ENCODE measurements at regions not wholly inside any gene's neighbourhood (a gene's known extent, or its start where the extent isn't known, plus 50 kb on each side); places are given as distances from the start of the nearest gene placed in this dataset.
"Not testable (repeated sequence)": the region's sequence is repeated elsewhere in the genome, so short reads cannot be mapped to it uniquely, and the experiment has no call there.

DNA sequence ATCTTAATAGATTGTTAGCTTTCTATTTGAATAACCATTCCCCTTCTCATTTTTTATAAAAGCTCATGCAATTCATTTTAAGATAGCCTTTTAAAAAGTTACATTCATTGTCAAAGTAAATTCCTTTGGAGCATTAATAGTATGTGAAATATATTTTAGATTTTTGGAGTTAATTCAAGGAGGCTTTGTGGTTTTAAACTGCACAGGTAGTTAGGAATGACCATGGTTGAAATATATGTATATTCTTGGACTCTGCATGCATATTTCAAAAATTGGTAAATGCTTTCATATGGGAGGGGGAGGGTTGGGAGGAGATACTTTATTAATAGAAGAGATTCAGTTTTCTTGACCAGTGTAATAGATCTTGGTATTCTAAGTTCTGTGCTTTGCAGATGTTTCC lies 244.4 kb upstream of the C2CD4B start:
- no peaks in the 10 kb centered on the region for H3K27me3 Mint-ChIP-seq (ENCODE audit: low read depth)
- no peaks in the 10 kb centered on the region for H3K4me1 Mint-ChIP-seq (ENCODE audit: low read depth)
- H3K9me3 Mint-ChIP-seq: no peaks in the 10 kb centered on the region
- H3K4me3 Mint-ChIP-seq: no peak overlapping the region
- H3K27ac Mint-ChIP-seq: no peak overlapping the region
- no peaks in the 10 kb centered on the region for H3K36me3 Mint-ChIP-seq (ENCODE audit: low read depth)

DNA sequence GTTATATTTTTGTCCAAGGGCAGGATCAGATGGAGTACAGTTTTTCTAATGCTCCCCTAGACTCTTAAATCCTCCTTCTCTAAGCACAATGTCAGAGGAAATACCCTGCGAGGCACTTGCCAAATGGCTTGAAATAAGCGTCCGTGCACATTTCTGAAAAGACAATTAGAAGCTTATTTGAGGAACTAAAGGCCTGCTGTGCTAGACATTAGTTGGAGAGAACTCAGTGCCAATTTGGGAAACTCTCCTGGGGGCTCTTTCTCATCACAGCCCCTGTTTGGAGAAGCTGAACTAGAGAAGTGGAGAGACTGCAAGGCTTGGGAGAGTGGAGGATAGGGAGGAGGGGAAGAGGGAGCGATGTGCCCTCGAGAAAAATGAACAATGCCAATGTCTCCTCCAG lies 247.6 kb upstream of the C2CD4B start:
- no peak overlapping the region for H3K4me3 Mint-ChIP-seq
- H3K36me3 Mint-ChIP-seq (ENCODE audit: low read depth): no peaks in the 10 kb centered on the region
- peaks cover 5% of the 10 kb centered on the region for H3K27me3 Mint-ChIP-seq (ENCODE audit: low read depth)
- no peaks in the 10 kb centered on the region for H3K9me3 Mint-ChIP-seq
- H3K27ac Mint-ChIP-seq: no peak overlapping the region
- H3K4me1 Mint-ChIP-seq (ENCODE audit: low read depth): no peaks in the 10 kb centered on the region

DNA sequence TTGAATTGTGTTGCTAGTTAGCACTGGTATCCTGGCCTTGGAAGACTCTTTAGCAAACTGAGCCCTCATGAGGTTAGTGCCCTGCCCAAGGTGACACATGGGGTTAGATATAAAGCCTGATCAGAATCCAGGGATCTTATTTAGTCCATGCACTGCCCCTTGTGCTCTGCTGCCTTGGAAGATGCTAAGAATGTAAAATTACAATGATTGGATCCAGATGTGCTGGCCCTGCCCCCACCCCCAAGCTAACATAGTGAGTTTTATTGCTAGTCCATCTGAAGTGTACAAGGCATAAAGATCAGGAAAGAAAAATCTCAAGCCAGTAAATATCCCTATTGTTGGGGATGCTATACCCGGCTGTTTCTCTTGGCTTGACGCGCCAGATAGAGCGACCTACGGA lies 248.1 kb upstream of the C2CD4B start:
- H3K36me3 Mint-ChIP-seq (ENCODE audit: low read depth): no peaks in the 10 kb centered on the region
- H3K27me3 Mint-ChIP-seq (ENCODE audit: low read depth): peaks cover 5% of the 10 kb centered on the region
- H3K9me3 Mint-ChIP-seq: no peaks in the 10 kb centered on the region
- H3K4me3 Mint-ChIP-seq: no peak overlapping the region
- no peaks in the 10 kb centered on the region for H3K4me1 Mint-ChIP-seq (ENCODE audit: low read depth)
- no peak overlapping the region for H3K27ac Mint-ChIP-seq

DNA sequence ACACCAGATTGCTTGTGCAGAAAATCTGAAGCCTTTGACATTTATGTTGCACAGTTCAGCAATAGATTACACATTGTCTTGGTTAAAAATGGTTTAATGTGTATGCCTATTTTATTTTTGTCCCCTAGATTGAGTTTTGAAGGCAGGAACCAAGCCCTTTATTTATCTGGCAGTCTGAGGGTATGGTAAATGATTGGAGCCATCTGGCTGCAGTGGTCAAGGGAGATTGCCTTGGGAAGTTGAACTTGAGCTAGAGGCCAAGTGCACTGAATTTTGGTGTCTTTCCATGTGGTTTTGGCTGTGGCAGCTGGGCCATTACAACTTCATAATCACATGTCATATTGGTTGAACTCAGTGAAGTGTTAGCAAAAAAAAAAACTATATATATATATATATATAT lies 248.7 kb upstream of the C2CD4B start:
- no peaks in the 10 kb centered on the region for H3K4me1 Mint-ChIP-seq (ENCODE audit: low read depth)
- H3K9me3 Mint-ChIP-seq: no peaks in the 10 kb centered on the region
- no peaks in the 10 kb centered on the region for H3K36me3 Mint-ChIP-seq (ENCODE audit: low read depth)
- H3K4me3 Mint-ChIP-seq: no peak overlapping the region
- H3K27ac Mint-ChIP-seq: no peak overlapping the region
- peaks cover 5% of the 10 kb centered on the region for H3K27me3 Mint-ChIP-seq (ENCODE audit: low read depth)

DNA sequence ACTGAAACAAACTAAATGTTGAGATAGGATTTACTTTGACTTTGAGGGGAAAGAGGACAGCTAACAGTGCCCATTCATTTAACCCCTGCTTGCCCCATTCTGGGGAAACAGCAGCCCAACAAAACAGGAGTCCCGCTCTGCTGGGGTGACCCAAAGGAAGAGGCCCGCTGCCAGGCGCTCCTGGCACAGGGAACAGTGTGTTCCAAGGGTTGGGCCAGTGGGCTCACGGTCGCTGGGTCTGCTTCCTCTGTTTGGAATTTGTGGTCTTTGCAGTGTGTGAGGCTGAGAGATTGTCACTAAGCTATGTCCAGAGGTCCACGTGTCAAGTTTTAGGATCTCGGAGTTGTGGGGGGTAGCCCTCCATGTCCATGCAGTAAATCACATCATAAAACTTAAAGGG lies 250.4 kb upstream of the C2CD4B start:
- Mint-ChIP-seq H3K4me1 (ENCODE audit: low read depth) (no peaks in the 10 kb centered on the region), H3K27ac (no peak overlapping the region), H3K27me3 (ENCODE audit: low read depth) (peaks cover 5% of the 10 kb centered on the region)

DNA sequence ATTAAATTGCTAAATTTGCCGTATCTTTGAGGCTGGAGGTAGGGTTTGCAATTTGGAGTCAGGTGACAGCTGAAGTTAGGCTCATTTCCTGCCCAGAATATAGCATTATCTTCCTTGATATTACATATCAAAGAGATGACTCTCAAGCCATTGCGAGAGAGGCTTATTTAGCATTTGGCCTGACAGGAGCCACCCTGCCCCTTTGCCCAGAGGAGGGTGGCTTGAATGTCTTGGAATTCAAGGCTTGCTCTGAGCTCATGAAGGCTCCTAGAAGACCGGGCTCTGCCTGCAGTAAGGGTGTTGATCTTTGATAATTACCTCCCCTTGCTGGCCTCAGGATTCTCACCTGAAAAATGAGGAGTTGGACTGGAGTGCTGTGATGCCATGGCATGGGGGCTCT lies 251.4 kb upstream of the C2CD4B start:
- H3K9me3 Mint-ChIP-seq: no peaks in the 10 kb centered on the region
- H3K27ac Mint-ChIP-seq: no peak overlapping the region
- no peaks in the 10 kb centered on the region for H3K4me1 Mint-ChIP-seq (ENCODE audit: low read depth)
- H3K27me3 Mint-ChIP-seq (ENCODE audit: low read depth): peaks cover 5% of the 10 kb centered on the region
- no peak overlapping the region for H3K4me3 Mint-ChIP-seq
- no peaks in the 10 kb centered on the region for H3K36me3 Mint-ChIP-seq (ENCODE audit: low read depth)

More for the DNA sequence above, 250.4 kb upstream of the C2CD4B start:
- no peak overlapping the region for H3K4me3 Mint-ChIP-seq
- no peaks in the 10 kb centered on the region for H3K36me3 Mint-ChIP-seq (ENCODE audit: low read depth)
- no peaks in the 10 kb centered on the region for H3K9me3 Mint-ChIP-seq

DNA sequence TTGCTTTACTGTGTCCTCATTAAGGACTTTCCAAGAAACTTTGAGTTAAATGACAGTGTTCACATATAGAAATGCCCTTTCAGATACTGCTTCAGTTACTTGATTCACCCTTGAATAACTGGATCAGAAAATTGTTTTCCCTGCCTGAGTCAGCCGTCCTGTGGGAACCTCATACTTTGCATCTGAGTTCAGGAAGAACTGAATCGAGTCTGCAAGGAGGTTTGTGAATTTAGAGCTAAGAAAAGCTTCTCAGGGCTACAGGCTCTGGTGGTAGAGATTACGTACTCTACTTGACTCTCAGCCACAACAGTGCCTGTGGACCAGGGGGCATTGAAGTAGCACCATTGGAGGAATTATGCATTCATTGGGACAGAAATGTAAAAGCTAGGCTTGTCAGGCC lies 252.4 kb upstream of the C2CD4B start:
- no peaks in the 10 kb centered on the region for H3K9me3 Mint-ChIP-seq
- H3K36me3 Mint-ChIP-seq (ENCODE audit: low read depth): no peaks in the 10 kb centered on the region
- H3K4me3 Mint-ChIP-seq: no peak overlapping the region
- no peak overlapping the region for H3K27ac Mint-ChIP-seq
- no peaks in the 10 kb centered on the region for H3K4me1 Mint-ChIP-seq (ENCODE audit: low read depth)
- H3K27me3 Mint-ChIP-seq (ENCODE audit: low read depth): peaks cover 5% of the 10 kb centered on the region

DNA sequence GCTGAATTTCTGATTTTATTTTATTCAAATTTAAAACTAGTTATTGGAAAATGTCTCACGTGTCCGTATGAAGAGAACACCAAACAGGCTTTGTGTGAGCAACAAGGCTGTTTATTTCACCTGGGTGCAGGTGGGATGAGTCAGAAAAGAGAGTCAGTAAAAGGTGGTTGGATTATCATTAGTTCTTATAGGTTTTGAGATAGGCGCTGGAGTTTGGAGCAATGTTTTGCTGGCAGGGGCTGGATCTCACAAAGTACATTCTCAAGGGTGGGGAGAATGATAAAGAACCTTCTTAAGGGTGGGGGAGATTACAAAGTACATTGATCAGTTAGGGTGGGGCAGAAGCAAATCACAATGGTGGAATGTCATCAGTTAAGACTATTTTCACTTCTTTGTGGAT lies 253.4 kb upstream of the C2CD4B start:
- H3K4me1 Mint-ChIP-seq (ENCODE audit: low read depth): not testable (repeated sequence)

DNA sequence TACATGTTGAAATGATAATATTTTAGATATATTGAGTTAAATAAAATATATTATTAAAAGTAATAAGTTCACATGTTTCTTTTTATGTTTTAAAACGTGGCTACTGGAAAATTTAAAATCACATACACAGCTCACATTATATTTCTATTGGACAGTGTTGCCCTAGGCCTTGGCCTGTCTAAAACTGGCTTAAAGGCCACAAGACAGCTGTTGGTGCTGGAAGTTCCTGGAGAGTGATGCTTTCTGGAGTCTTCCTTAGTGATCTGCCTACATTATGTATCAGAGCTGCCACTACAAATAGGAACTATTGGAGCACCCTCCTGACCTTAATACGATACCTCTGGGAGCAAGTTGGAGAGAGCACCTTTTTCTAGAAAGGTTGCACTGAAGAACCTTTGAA lies 254.1 kb upstream of the C2CD4B start:
- Mint-ChIP-seq H3K36me3 (ENCODE audit: low read depth) (no peaks in the 10 kb centered on the region), H3K4me3 (no peak overlapping the region), H3K4me1 (ENCODE audit: low read depth) (no peaks in the 10 kb centered on the region), H3K27ac (no peak overlapping the region), H3K9me3 (no peaks in the 10 kb centered on the region), H3K27me3 (ENCODE audit: low read depth) (peaks cover 5% of the 10 kb centered on the region)

More for the DNA sequence above, 253.4 kb upstream of the C2CD4B start:
- H3K27ac Mint-ChIP-seq; H3K9me3 Mint-ChIP-seq; H3K36me3 Mint-ChIP-seq (ENCODE audit: low read depth); H3K4me3 Mint-ChIP-seq; H3K27me3 Mint-ChIP-seq (ENCODE audit: low read depth): not testable (repeated sequence)

DNA sequence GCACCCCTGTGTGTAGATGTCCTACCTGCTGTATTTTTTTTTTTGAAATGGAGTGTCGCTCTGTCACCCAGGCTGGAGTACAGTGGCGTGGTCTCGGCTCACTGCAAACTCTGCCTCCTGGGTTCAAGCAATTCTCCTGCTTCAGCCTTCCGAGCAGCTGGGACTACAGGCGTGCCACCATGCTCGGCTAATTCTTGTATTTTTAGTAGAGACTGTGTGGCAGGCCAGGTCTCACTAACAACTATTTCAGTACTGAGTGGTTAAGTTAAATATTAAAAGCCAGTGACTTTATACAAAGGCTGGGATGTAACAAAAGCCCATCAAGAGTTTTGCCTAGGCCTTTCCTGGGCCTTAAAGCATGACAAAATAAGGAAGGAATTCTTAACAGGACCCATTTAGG lies 255.3 kb upstream of the C2CD4B start:
- H3K27me3 Mint-ChIP-seq (ENCODE audit: low read depth); H3K27ac Mint-ChIP-seq: not testable (repeated sequence)

DNA sequence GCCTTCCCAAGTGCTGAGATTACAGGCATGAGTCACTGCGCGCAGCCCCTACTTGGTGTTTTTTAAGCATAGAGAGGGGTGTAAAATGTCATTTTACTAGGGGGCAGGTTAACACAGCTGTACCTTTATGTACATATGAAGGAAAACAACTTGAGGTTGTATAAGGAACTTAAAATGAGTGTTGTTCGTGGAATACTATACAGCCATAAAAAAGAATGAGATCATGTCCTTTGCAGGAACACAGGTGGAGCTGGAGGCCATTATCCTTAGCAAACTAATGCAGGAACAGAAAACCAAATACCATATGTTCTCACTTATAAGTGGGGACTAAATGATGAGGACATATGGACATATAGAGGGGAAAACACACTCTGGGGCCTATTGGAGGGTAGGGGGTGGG lies 256.2 kb upstream of the C2CD4B start:
- no peak overlapping the region for H3K27ac Mint-ChIP-seq
- no peak overlapping the region for H3K4me3 Mint-ChIP-seq
- H3K27me3 Mint-ChIP-seq (ENCODE audit: low read depth): peaks cover 5% of the 10 kb centered on the region
- no peaks in the 10 kb centered on the region for H3K4me1 Mint-ChIP-seq (ENCODE audit: low read depth)
- no peaks in the 10 kb centered on the region for H3K36me3 Mint-ChIP-seq (ENCODE audit: low read depth)
- no peaks in the 10 kb centered on the region for H3K9me3 Mint-ChIP-seq

More for the DNA sequence above, 255.3 kb upstream of the C2CD4B start:
- H3K36me3 Mint-ChIP-seq (ENCODE audit: low read depth); H3K4me1 Mint-ChIP-seq (ENCODE audit: low read depth); H3K9me3 Mint-ChIP-seq; H3K4me3 Mint-ChIP-seq: not testable (repeated sequence)

DNA sequence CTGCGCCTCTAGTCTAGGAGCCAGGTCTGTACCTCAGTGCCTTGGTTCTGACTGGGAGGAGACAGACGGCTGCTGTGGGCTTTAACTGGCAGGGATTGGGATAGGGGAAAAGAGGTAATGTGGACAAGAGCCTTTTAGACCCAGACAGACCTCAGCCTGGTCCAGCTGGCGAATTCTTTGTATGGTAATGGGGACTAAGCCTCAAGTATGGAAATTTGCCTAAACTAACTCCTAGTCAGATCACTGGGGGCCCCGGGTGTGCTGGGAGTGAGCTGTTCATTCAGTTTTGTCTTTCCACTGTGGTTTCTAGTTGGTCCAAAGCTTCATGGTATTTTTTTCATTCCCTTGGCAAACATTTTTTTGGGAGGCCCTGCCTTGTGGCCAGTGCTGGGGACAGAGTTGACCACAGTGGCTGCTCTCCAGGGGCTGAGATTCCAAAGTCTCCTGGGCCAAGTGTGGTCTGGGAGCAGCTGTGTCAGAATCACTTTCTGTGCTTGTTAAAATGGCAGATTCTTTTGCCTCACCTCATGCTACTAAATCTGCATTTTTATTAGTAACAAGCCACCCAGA lies 261.4 kb upstream of the C2CD4B start:
- Mint-ChIP-seq H3K4me1 (ENCODE audit: low read depth) (no peaks in the 10 kb centered on the region), H3K9me3 (no peaks in the 10 kb centered on the region), H3K36me3 (ENCODE audit: low read depth) (no peaks in the 10 kb centered on the region), H3K27ac (no peak overlapping the region), H3K4me3 (no peak overlapping the region), H3K27me3 (ENCODE audit: low read depth) (no peaks in the 10 kb centered on the region)

DNA sequence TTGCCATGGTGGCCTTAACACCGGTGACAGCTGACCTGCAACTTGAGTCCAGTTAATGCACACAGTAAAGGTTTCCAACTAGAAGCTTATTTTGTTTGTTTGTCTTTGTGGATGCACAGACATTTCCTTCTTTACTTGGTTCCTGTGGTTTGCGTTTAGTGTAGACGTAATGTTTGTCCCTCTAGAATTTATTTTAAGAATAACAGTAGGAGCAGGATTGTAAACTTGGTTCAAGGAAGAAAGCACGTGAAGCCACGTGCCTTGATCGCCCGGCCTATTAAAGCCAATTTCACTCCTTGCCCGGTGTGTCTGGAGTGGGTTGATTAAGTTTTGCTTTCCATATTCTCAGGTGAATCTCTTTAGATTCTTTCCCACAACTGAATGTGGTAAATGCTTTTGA lies 263.2 kb upstream of the C2CD4B start:
- no peaks in the 10 kb centered on the region for H3K4me1 Mint-ChIP-seq (ENCODE audit: low read depth)
- H3K27me3 Mint-ChIP-seq (ENCODE audit: low read depth): no peaks in the 10 kb centered on the region
- no peaks in the 10 kb centered on the region for H3K36me3 Mint-ChIP-seq (ENCODE audit: low read depth)
- no peak overlapping the region for H3K27ac Mint-ChIP-seq
- H3K4me3 Mint-ChIP-seq: no peak overlapping the region
- H3K9me3 Mint-ChIP-seq: no peaks in the 10 kb centered on the region

DNA sequence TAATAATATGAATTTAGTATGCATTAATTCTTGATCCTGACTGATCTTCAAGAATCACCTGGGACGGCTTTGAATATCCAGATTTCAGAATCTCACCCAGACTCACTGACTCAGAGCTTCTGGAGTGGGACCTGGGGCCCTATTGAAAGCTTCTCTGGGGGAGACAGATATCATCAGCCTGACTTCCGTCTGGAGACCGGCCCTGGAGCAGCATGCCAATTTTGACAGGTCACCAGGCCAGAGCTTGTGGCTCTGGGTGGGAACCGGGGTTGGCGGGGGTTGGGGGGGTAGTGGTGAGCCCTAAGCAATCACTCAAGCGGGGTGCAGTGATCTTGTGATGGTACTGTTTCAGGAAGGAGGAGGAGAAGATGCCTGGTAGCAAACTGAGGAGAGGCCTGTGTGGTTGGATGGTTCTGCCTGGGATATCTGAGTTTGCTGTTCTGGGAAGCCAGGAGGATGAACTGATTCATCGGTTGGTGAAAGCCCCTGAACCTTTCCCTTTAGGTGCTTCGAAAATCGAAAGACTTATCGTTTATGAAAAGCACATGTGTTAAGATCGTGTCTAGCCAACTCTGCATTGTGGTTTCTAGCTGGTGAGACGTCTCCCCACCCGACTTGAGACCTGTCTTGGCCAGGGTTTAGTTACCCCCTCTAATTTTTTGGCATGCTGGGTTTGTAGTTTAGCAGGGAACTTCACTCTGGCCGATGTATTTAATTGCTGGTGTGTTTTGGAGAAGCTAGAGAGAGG lies 263.9 kb upstream of the C2CD4B start:
- H3K27me3 Mint-ChIP-seq (ENCODE audit: low read depth): no peaks in the 10 kb centered on the region
- no peak overlapping the region for H3K27ac Mint-ChIP-seq
- H3K4me3 Mint-ChIP-seq: no peak overlapping the region
- no peaks in the 10 kb centered on the region for H3K4me1 Mint-ChIP-seq (ENCODE audit: low read depth)
- H3K36me3 Mint-ChIP-seq (ENCODE audit: low read depth): no peaks in the 10 kb centered on the region
- no peaks in the 10 kb centered on the region for H3K9me3 Mint-ChIP-seq

DNA sequence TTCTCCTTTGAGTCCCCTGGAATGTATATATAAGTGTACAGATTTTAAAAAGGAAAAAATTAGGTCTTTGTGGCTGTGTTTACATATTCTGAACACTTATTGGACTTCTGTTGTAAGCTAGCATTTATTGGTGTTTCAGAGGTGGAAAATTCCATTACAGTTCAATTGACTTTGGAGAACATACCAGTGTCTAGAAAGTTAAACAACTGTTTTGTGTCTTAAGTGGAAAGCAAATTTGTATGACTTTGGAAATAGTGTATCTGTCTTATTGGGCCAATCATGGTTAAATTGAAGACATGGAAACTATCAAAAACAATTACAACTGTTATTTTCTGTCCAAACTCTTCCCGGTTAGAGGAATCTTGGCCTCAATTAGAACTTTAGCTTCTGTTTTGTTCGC lies 265.0 kb upstream of the C2CD4B start:
- Mint-ChIP-seq H3K4me1 (ENCODE audit: low read depth) (no peaks in the 10 kb centered on the region), H3K27me3 (ENCODE audit: low read depth) (no peaks in the 10 kb centered on the region), H3K9me3 (no peaks in the 10 kb centered on the region), H3K27ac (no peak overlapping the region), H3K4me3 (no peak overlapping the region), H3K36me3 (ENCODE audit: low read depth) (no peaks in the 10 kb centered on the region)

DNA sequence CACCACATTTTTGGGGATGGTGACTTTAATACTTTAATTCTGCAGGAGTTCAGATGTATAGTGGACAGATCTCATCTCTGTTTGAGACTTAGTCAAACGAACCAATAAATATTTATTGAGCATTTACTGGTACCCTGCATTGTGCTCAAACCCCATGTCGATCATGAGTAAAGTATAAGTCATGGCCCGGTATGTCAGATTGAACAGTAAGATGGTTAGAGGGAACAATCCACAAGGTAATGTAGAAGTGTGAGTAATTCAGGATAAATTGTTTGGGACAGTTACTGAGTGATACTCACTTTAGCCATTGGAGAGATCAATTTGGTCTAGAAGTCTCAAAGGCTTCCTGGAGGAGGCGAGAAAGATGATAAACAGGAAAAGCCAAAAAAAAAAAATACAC lies 265.5 kb upstream of the C2CD4B start:
- Mint-ChIP-seq H3K27me3 (ENCODE audit: low read depth) (no peaks in the 10 kb centered on the region), H3K4me1 (ENCODE audit: low read depth) (no peaks in the 10 kb centered on the region), H3K4me3 (no peak overlapping the region), H3K36me3 (ENCODE audit: low read depth) (no peaks in the 10 kb centered on the region), H3K27ac (no peak overlapping the region), H3K9me3 (no peaks in the 10 kb centered on the region)
